Lower lobe of right lung (tissue), 2 donors: ENCODE measurements at regions not wholly inside any gene's neighbourhood (a gene's known extent, or its start where the extent isn't known, plus 50 kb on each side); places are given as distances from the start of the nearest gene placed in this dataset.

ENCODE experiments used
- ATAC-seq, 2 donors: fragments of 200-7000 bp; cut with Tn5 transposase; one replicate each; pipeline ENCODE4 v1.9.1; 2020 to 2022; ENCODE audit warnings: mild to moderate bottlenecking in 2 of 2, moderate library complexity in 2 of 2
- DNase-seq: peaks from one replicate; pipeline ENCODE4 v3.0.0-alpha.2; 2020
- H3K27ac ChIP-seq: fragments of 200-600 bp; one replicate; pipeline ENCODE4 v1.8.0; 2022
- H3K27me3 ChIP-seq: fragments of 200-600 bp; one replicate; pipeline ENCODE4 v1.8.0; 2022; ENCODE audit warnings: low read depth
- H3K36me3 ChIP-seq: fragments of 200-600 bp; one replicate; pipeline ENCODE4 v1.8.0; 2022; ENCODE audit warnings: mild to moderate bottlenecking
- H3K4me1 ChIP-seq: fragments of 200-600 bp; one replicate; pipeline ENCODE4 v1.8.0; 2022
- H3K4me3 ChIP-seq: fragments of 200-600 bp; one replicate; pipeline ENCODE4 v1.8.0; 2022; ENCODE audit warnings: mild to moderate bottlenecking
- H3K9me3 ChIP-seq: fragments of 200-600 bp; one replicate; pipeline ENCODE4 v1.8.0; 2022
- CTCF ChIP-seq: fragments of 200-600 bp; IDR thresholded peaks from one replicate; pipeline ENCODE4 v1.8.0; 2022; ENCODE audit warnings: antibody characterized with exemption, mild to moderate bottlenecking
- intact Hi-C: fragments of 100-400 bp; cut with DNase I; formaldehyde crosslinking; loops from one replicate; pipeline ENCODE4 v1.11.0; 2022
- donor health status: DM: no; HTN: yes; CAD: no; lungs with severe emphysema.

- no peak for ATAC-seq
- Histone ChIP-seq H3K27me3 (no peaks in the 10 kb centered on the region), H3K9me3 (peaks cover 15% of the 10 kb centered on the region), H3K4me1 (no peaks in the 10 kb centered on the region), H3K27ac (no peak overlapping the region), H3K36me3 (no peaks in the 10 kb centered on the region), H3K4me3 (no peak overlapping the region)
- no peak for DNase-seq
- intact Hi-C loops = no loop called here
- no peak for TF ChIP-seq CTCF
These were observed 546.9 kb upstream of the PKDCC start for GRCh38 chr2:41500895-41501294.

DNA sequence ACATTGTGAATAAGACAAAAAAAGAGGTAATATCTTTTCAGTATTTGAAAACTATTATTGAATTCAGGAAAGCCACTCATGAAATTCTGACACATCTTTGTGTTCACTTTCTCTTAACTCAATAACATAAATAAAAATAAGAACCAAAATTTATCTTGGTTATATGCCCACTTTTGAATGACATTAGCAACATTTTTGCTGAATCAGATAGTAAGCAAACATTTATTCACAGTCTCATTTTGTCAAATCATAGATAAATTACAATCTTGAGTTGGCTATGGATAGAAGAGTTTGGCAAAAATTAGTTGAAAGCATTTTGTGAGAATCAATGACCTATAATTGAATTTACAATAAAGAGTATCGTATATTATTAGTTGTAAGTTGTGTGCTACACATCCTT is 545.1 kb upstream of the PKDCC start:
- no peak for ATAC-seq
- Histone ChIP-seq H3K4me3 (no peak overlapping the region), H3K4me1 (no peaks in the 10 kb centered on the region), H3K36me3 (no peaks in the 10 kb centered on the region), H3K9me3 (peaks cover 4% of the 10 kb centered on the region), H3K27ac (no peak overlapping the region), H3K27me3 (no peaks in the 10 kb centered on the region)
- no peak for DNase-seq
- TF ChIP-seq CTCF = no peak
- intact Hi-C loops = no loop called here

DNA sequence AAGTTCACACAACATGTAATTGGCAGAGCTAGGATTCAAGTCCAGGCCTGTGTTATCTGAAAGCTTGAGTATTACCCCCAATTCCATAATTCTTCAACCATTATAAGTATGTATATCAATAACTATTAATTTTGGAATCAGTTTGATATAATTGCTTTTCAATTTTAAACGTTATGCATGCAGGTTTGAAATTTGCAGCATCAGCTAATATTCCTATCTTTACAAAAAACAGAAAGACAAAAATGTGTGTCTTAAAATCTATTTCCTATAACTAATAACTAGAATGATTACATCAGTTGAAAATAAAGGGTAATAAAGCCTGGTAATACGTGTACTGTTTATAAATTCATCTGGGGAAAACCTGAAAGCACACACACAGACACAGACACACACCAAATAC is 543.3 kb upstream of the PKDCC start:
- no peaks in the 10 kb centered on the region for H3K36me3 ChIP-seq
- H3K9me3 ChIP-seq = no peaks in the 10 kb centered on the region
- H3K4me1 ChIP-seq = no peaks in the 10 kb centered on the region
- TF ChIP-seq CTCF = no peak
- intact Hi-C loops = no loop called here
- H3K27me3 ChIP-seq = no peaks in the 10 kb centered on the region
- ATAC-seq (no peak), DNase-seq (no peak)
- no peak overlapping the region for H3K4me3 ChIP-seq
- no peak overlapping the region for H3K27ac ChIP-seq

- Histone ChIP-seq H3K4me1 (no peaks in the 10 kb centered on the region), H3K9me3 (no peaks in the 10 kb centered on the region), H3K27ac (no peak overlapping the region), H3K4me3 (no peak overlapping the region), H3K36me3 (no peaks in the 10 kb centered on the region), H3K27me3 (no peaks in the 10 kb centered on the region)
- no peak for TF ChIP-seq CTCF
- intact Hi-C loops = no loop called here
- DNase-seq (no peak), ATAC-seq (no peak)
These were observed 537.7 kb upstream of the PKDCC start for GRCh38 chr2:41510108-41510507.

DNA sequence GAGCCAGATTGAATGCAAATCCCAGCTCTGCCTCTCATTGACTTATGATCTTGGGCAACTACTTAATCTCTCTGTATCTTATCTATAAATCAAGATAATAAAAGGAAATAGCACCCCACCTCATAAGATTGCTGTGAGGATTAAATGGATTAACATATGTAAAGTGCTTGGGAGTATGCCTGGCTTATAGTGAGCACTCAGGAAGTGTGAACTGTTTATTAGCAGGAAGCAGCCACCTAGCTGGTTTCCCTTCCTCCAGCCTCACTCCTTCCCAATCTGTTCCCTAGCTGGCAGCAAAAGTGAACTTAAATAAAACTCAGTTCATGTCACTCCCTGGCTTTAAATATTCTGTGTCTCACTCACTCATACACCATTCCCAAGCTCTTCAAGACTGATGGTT is 526.6 kb upstream of the PKDCC start:
- no peaks in the 10 kb centered on the region for H3K36me3 ChIP-seq
- H3K27me3 ChIP-seq = no peaks in the 10 kb centered on the region
- ATAC-seq (no peak), DNase-seq (no peak)
- TF ChIP-seq CTCF = no peak
- no peak overlapping the region for H3K4me3 ChIP-seq
- intact Hi-C loops = no loop called here
- no peaks in the 10 kb centered on the region for H3K9me3 ChIP-seq
- H3K27ac ChIP-seq = no peak overlapping the region
- H3K4me1 ChIP-seq = no peaks in the 10 kb centered on the region
